ENCODE measurements at regions not wholly inside any gene's neighbourhood (a gene's known extent, or its start where the extent isn't known, plus 50 kb on each side); places are given as distances from the start of the nearest gene placed in this dataset.

DNA sequence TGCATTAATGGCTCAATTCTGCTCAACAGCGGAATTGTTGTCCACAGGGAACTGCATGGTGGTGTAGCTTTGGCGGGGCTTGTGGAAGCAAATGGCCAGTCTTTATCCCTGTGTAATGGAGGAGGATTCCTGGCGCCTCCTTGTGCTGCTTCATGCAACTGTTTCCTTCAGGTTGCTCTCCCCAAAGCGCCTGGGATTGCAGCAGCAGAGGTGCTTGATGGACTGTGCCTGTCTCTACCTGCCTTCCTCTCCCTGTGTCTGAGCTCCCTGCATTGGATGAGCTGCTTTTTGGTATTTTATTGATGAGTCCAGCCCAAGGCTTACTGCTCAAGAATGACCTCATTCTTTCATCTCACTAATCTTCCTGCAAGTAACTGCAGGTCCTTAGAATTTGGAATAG lies 72.9 kb upstream of the NDN start:
- Histone ChIP-seq H3K79me1 (ENCODE audit: low read length) (no peaks in the 10 kb centered on the region), H3K4me1 (ENCODE audit: control insufficient read depth in 1 of 2, insufficient read depth in 2 of 2, low read length in 2 of 2) (no peaks in the 10 kb centered on the region), H3K36me3 (ENCODE audit: control insufficient read depth in 1 of 2, insufficient read depth in 2 of 2, low read length in 2 of 2) (no peaks in the 10 kb centered on the region), H2AK5ac (ENCODE audit: low read length) (no peak overlapping the region), H3K9me3 (ENCODE audit: insufficient read depth, low read depth, low read length) (peaks cover 12% of the 10 kb centered on the region), H3K4me2 (ENCODE audit: low read length) (no peak overlapping the region), H3K79me2 (ENCODE audit: control insufficient read depth, insufficient read depth, low read length, poor library complexity) (no peaks in the 10 kb centered on the region), H4K8ac (ENCODE audit: low read depth, low read length) (no peak overlapping the region), H3K4ac (ENCODE audit: low read depth, low read length) (no peak overlapping the region), H3K23ac (ENCODE audit: low read length) (no peak overlapping the region), H3K4me3 (ENCODE audit: low read depth, low read length) (no peak overlapping the region), H3K27me3 (ENCODE audit: insufficient read depth, low read length) (no peaks in the 10 kb centered on the region), H3K18ac (ENCODE audit: low read length) (no peak overlapping the region), H2BK12ac (ENCODE audit: low read length) (no peak overlapping the region), H4K12ac (ENCODE audit: low read depth, low read length) (no peak overlapping the region), H2BK5ac (ENCODE audit: low read depth, low read length, poor library complexity) (no peak overlapping the region), H3K27ac (ENCODE audit: low read depth, low read length) (no peak overlapping the region), H3K9ac (ENCODE audit: low read length) (no peak overlapping the region), H2AFZ (ENCODE audit: insufficient read depth, low read length, poor library complexity) (no peak overlapping the region), H3K14ac (ENCODE audit: low read length) (no peak overlapping the region), H2BK120ac (ENCODE audit: insufficient read depth, low read length, poor library complexity) (no peak overlapping the region), H4K91ac (ENCODE audit: low read depth, low read length) (no peak overlapping the region)
- no peak for DNase-seq
- no CpG with 5 or more reads among the region's 4 CpGs for WGBS (ENCODE audit: extremely low coverage, insufficient coverage, insufficient read length)

DNA sequence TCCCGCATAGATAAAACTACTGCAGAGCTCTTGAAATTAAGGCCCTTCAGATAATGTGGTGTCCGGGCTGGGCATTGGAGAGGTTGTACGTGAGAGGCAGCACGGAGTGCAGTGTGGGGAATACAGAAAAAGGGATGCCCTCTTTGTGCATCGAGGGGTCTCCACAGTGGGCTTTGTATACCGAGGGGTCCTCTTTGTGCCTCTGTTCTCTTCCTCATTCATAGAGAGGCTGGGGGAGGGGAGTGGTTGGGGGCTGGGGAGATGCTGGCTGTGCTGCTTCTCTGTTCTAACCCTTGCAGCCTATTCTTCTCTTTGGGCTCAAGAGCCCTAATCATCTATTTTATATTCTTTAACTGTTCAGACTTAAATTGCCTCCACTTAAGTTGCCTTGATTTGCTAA lies 74.3 kb upstream of the NDN start:
- no peak overlapping the region for H3K9ac ChIP-seq (ENCODE audit: low read length)
- no peak overlapping the region for H4K12ac ChIP-seq (ENCODE audit: low read depth, low read length)
- H3K9me3 ChIP-seq (ENCODE audit: insufficient read depth, low read depth, low read length) = peaks cover 9% of the 10 kb centered on the region
- no peaks in the 10 kb centered on the region for H3K79me2 ChIP-seq (ENCODE audit: control insufficient read depth, insufficient read depth, low read length, poor library complexity)
- no peak overlapping the region for H2BK5ac ChIP-seq (ENCODE audit: low read depth, low read length, poor library complexity)
- H3K4me3 ChIP-seq (ENCODE audit: low read depth, low read length) = no peak overlapping the region
- no CpG with 5 or more reads among the region's 6 CpGs for WGBS (ENCODE audit: extremely low coverage, insufficient coverage, insufficient read length)
- H4K8ac ChIP-seq (ENCODE audit: low read depth, low read length) = no peak overlapping the region
- H3K23ac ChIP-seq (ENCODE audit: low read length) = no peak overlapping the region
- H3K27me3 ChIP-seq (ENCODE audit: insufficient read depth, low read length) = no peaks in the 10 kb centered on the region
- H3K14ac ChIP-seq (ENCODE audit: low read length) = no peak overlapping the region
- no peak overlapping the region for H2AFZ ChIP-seq (ENCODE audit: insufficient read depth, low read length, poor library complexity)
- H3K18ac ChIP-seq (ENCODE audit: low read length) = no peak overlapping the region
- no peak overlapping the region for H3K4ac ChIP-seq (ENCODE audit: low read depth, low read length)
- no peak overlapping the region for H3K4me2 ChIP-seq (ENCODE audit: low read length)
- H4K91ac ChIP-seq (ENCODE audit: low read depth, low read length) = no peak overlapping the region
- DNase-seq = no peak
- H3K79me1 ChIP-seq (ENCODE audit: low read length) = no peaks in the 10 kb centered on the region
- H2BK12ac ChIP-seq (ENCODE audit: low read length) = no peak overlapping the region
- no peak overlapping the region for H2BK120ac ChIP-seq (ENCODE audit: insufficient read depth, low read length, poor library complexity)
- no peaks in the 10 kb centered on the region for H3K36me3 ChIP-seq (ENCODE audit: control insufficient read depth in 1 of 2, insufficient read depth in 2 of 2, low read length in 2 of 2)
- H2AK5ac ChIP-seq (ENCODE audit: low read length) = no peak overlapping the region
- H3K4me1 ChIP-seq (ENCODE audit: control insufficient read depth in 1 of 2, insufficient read depth in 2 of 2, low read length in 2 of 2) = no peaks in the 10 kb centered on the region
- H3K27ac ChIP-seq (ENCODE audit: low read depth, low read length) = no peak overlapping the region

DNA sequence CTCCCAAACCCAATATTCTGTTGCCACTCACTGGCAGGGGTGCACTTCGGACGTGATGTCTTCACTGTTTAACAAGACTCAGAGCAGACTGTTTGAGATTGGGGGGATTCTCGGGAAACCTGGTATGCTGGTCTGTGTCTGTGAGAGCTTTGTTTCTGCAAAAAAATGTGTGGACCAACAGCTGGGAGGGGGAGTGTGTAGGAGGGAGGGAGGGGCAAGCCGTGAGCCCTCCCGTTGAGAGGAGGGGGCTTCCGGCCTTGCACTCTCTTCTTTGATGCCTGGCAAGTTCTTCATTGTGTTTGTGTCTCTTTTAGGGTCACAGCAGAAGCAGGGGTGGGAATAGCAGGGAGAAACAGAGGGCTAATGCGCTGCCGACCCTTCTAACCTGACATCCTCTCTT lies 74.9 kb upstream of the NDN start:
- Histone ChIP-seq H3K4me2 (ENCODE audit: low read length) (no peak overlapping the region), H2BK5ac (ENCODE audit: low read depth, low read length, poor library complexity) (no peak overlapping the region), H3K36me3 (ENCODE audit: control insufficient read depth in 1 of 2, insufficient read depth in 2 of 2, low read length in 2 of 2) (no peaks in the 10 kb centered on the region), H4K8ac (ENCODE audit: low read depth, low read length) (no peak overlapping the region), H2BK12ac (ENCODE audit: low read length) (no peak overlapping the region), H3K9me3 (ENCODE audit: insufficient read depth, low read depth, low read length) (peaks cover 11% of the 10 kb centered on the region), H2AK5ac (ENCODE audit: low read length) (no peak overlapping the region), H2BK120ac (ENCODE audit: insufficient read depth, low read length, poor library complexity) (no peak overlapping the region), H3K27ac (ENCODE audit: low read depth, low read length) (no peak overlapping the region), H3K18ac (ENCODE audit: low read length) (no peak overlapping the region), H3K23ac (ENCODE audit: low read length) (no peak overlapping the region), H4K12ac (ENCODE audit: low read depth, low read length) (no peak overlapping the region), H3K9ac (ENCODE audit: low read length) (no peak overlapping the region), H3K4me3 (ENCODE audit: low read depth, low read length) (no peak overlapping the region), H2AFZ (ENCODE audit: insufficient read depth, low read length, poor library complexity) (no peak overlapping the region), H3K79me2 (ENCODE audit: control insufficient read depth, insufficient read depth, low read length, poor library complexity) (no peaks in the 10 kb centered on the region), H3K79me1 (ENCODE audit: low read length) (no peaks in the 10 kb centered on the region), H3K14ac (ENCODE audit: low read length) (no peak overlapping the region), H3K27me3 (ENCODE audit: insufficient read depth, low read length) (no peaks in the 10 kb centered on the region), H3K4ac (ENCODE audit: low read depth, low read length) (no peak overlapping the region), H3K4me1 (ENCODE audit: control insufficient read depth in 1 of 2, insufficient read depth in 2 of 2, low read length in 2 of 2) (no peaks in the 10 kb centered on the region), H4K91ac (ENCODE audit: low read depth, low read length) (no peak overlapping the region)
- no CpG with 5 or more reads among the region's 8 CpGs for WGBS (ENCODE audit: extremely low coverage, insufficient coverage, insufficient read length)
- DNase-seq = no peak

DNA sequence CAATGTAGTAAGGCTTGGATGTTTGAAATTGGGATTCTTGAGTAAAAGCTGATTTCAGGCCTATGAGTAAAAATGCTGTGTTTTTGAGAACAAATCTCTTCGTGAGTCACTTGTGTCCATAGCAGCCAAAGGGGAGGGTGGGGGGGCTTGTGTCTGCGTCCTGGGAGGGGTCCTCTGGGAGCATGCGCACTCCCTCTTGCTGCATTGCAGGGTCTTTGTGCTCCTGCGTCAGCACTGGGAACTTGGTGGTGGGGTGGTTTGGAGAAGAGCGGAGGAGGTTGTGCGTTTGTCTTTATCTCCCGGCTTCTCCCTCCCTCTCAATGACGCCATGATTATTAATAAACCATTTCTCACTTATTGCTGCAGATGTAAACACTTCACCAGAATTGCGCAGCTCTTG lies 75.9 kb upstream of the NDN start:
- H4K91ac ChIP-seq (ENCODE audit: low read depth, low read length) = no peak overlapping the region
- no peak overlapping the region for H3K27ac ChIP-seq (ENCODE audit: low read depth, low read length)
- no peak overlapping the region for H3K18ac ChIP-seq (ENCODE audit: low read length)
- no peak overlapping the region for H3K23ac ChIP-seq (ENCODE audit: low read length)
- H2AK5ac ChIP-seq (ENCODE audit: low read length) = no peak overlapping the region
- no peak overlapping the region for H3K4me3 ChIP-seq (ENCODE audit: low read depth, low read length)
- WGBS (ENCODE audit: extremely low coverage, insufficient coverage, insufficient read length) = no CpG with 5 or more reads among the region's 9 CpGs
- H3K79me1 ChIP-seq (ENCODE audit: low read length) = no peaks in the 10 kb centered on the region
- H3K4ac ChIP-seq (ENCODE audit: low read depth, low read length) = no peak overlapping the region
- no peaks in the 10 kb centered on the region for H3K27me3 ChIP-seq (ENCODE audit: insufficient read depth, low read length)
- no peak overlapping the region for H2BK12ac ChIP-seq (ENCODE audit: low read length)
- H2BK120ac ChIP-seq (ENCODE audit: insufficient read depth, low read length, poor library complexity) = no peak overlapping the region
- H2AFZ ChIP-seq (ENCODE audit: insufficient read depth, low read length, poor library complexity) = no peak overlapping the region
- no peak overlapping the region for H4K12ac ChIP-seq (ENCODE audit: low read depth, low read length)
- H2BK5ac ChIP-seq (ENCODE audit: low read depth, low read length, poor library complexity) = no peak overlapping the region
- no peaks in the 10 kb centered on the region for H3K4me1 ChIP-seq (ENCODE audit: control insufficient read depth in 1 of 2, insufficient read depth in 2 of 2, low read length in 2 of 2)
- no peak overlapping the region for H3K14ac ChIP-seq (ENCODE audit: low read length)
- no peak for DNase-seq
- H3K4me2 ChIP-seq (ENCODE audit: low read length) = no peak overlapping the region
- H4K8ac ChIP-seq (ENCODE audit: low read depth, low read length) = no peak overlapping the region
- no peak overlapping the region for H3K9ac ChIP-seq (ENCODE audit: low read length)
- no peaks in the 10 kb centered on the region for H3K79me2 ChIP-seq (ENCODE audit: control insufficient read depth, insufficient read depth, low read length, poor library complexity)
- H3K36me3 ChIP-seq (ENCODE audit: control insufficient read depth in 1 of 2, insufficient read depth in 2 of 2, low read length in 2 of 2) = no peaks in the 10 kb centered on the region
- H3K9me3 ChIP-seq (ENCODE audit: insufficient read depth, low read depth, low read length) = peaks cover 14% of the 10 kb centered on the region
